ENCODE measurements at regions not wholly inside any gene's neighbourhood (a gene's known extent, or its start where the extent isn't known, plus 50 kb on each side); places are given as distances from the start of the nearest gene placed in this dataset.

DNA sequence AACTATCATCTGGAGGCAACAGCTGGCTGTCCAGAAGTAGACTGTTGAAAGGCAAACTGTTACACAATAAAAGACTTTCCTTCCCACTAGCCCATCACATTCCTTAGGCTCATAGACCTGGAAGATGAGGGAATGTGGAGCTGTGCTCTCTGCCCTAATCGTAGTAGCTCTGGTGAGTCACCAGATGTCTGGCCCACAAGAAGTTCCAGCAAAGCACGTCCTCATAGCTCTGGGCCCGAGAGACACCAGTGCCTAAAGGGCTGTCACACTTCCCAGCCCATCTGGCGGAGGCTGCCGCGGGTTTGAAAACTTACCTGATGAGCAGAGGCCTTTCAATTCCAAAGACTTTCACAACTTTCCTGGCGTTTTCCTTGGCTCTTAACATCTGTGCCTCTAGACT is 81.7 kb upstream of the STOX2 start:
- TF ChIP-seq, protein P1, sequence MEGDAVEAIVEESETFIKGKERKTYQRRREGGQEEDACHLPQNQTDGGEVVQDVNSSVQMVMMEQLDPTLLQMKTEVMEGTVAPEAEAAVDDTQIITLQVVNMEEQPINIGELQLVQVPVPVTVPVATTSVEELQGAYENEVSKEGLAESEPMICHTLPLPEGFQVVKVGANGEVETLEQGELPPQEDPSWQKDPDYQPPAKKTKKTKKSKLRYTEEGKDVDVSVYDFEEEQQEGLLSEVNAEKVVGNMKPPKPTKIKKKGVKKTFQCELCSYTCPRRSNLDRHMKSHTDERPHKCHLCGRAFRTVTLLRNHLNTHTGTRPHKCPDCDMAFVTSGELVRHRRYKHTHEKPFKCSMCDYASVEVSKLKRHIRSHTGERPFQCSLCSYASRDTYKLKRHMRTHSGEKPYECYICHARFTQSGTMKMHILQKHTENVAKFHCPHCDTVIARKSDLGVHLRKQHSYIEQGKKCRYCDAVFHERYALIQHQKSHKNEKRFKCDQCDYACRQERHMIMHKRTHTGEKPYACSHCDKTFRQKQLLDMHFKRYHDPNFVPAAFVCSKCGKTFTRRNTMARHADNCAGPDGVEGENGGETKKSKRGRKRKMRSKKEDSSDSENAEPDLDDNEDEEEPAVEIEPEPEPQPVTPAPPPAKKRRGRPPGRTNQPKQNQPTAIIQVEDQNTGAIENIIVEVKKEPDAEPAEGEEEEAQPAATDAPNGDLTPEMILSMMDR (IDR thresholded peaks at IDR 0.05), result no peak
- TF ChIP-seq EP300 (IDR thresholded peaks at IDR 0.05), result no peak
- TF ChIP-seq POLR2AphosphoS5 (IDR thresholded peaks at IDR 0.05), result no peak
- no peak for TF ChIP-seq POLR2A (IDR thresholded peaks at IDR 0.05; ENCODE audit: low read depth)
